H1 (cell line): ENCODE measurements at regions not wholly inside any gene's neighbourhood (a gene's known extent, or its start where the extent isn't known, plus 50 kb on each side); places are given as distances from the start of the nearest gene placed in this dataset.

Experiments used
- CEBPB ChIP-seq: IDR thresholded peaks from 2 replicates; pipeline ENCODE4 v1.6.1; 2012; ENCODE audit warnings: low read depth, low read length
- CHD7 ChIP-seq: fragments of 300-600 bp; sonication (generic); IDR thresholded peaks from 2 replicates; pipeline ENCODE4 v1.7.1; 2012; ENCODE audit warnings: low read length, moderate library complexity, mild to moderate bottlenecking, inconsistent platforms; ENCODE audit not compliant: insufficient replicate concordance
- KDM4A ChIP-seq: IDR thresholded peaks from one replicate; pipeline ENCODE4 v1.7.1; 2012; ENCODE audit warnings: low read depth, mild to moderate bottlenecking, moderate library complexity, low read length, inconsistent platforms; ENCODE audit not compliant: severe bottlenecking
- NANOG ChIP-seq: IDR thresholded peaks from 2 replicates; pipeline ENCODE4 v1.6.1; 2011; ENCODE audit warnings: low read length, low read depth, mild to moderate bottlenecking, inconsistent platforms; ENCODE audit not compliant: insufficient read depth, poor library complexity, severe bottlenecking
- RXRA ChIP-seq: IDR thresholded peaks from 2 replicates; pipeline ENCODE4 v1.6.1; 2011; ENCODE audit warnings: low read depth, mild to moderate bottlenecking, low read length, moderate library complexity; ENCODE audit not compliant: insufficient read depth
- SIN3A ChIP-seq, 2 experiments: IDR thresholded peaks in 1 of 2; conservative IDR thresholded peaks in 1 of 2; 2 replicates each; pipeline ENCODE4 v1.6.1; 2011 to 2012; ENCODE audit warnings: low read length in 2 of 2, improper control_type of control experiment in 1 of 2, low read depth in 1 of 2, mild to moderate bottlenecking in 1 of 2
- SP1 ChIP-seq: IDR thresholded peaks from 2 replicates; pipeline ENCODE4 v1.6.1; 2011; ENCODE audit warnings: low read depth, low read length
- TF ChIP-seq, protein P1 (sequence below): IDR thresholded peaks from 2 replicates; pipeline ENCODE4 v1.6.1; 2011; ENCODE audit warnings: low read depth, mild to moderate bottlenecking, low read length; ENCODE audit not compliant: insufficient read depth

DNA sequence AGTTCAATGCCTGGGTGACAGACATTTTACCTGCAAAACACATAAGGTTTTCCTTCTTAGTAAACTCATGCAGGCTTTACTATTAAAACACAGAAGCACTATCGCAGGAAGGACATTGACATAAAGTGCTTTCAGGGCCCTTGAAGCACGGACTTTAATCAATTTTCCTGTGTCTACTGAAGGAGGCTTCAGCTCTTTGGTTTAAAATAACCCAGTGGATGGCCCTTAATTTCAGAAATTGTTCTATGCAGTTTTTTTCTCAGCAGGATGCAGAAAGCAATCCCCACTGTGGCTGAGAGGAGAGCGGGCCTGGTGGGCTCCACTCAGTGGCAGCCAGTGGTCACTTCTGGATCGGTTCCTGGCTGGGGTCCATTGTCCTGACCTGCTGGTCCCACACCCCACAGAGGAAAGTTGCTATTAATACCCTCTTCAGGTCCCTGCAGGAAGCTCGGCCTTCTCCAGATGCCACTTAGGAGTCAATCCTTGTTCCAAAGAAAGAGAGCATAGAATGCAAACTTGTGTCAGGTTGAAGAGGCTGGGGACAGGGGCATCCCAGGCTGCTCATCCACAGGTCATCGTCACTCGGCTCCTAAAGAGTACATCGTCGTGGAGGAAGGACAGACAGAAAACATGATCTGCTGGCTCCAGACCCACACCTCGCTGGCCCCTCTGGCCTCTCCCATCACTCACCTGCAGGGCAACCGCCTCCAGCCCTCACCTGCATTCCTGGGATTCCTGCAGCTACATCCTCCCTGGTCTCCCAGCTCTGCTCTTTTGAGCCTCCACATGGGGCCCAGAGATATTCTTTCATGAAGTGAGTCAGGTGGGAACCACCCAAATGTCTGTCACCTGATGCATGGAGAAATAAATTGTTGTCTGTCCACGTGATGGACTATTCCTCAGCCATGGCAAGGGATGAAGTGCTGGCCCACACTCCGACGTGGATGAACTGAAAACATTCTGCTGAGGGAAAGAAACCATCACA is 153.1 kb downstream of the PSMG1 start (continued):
- no peak for TF ChIP-seq CHD7
- no peak for TF ChIP-seq NANOG
- TF ChIP-seq CEBPB, result no peak
- no peak for TF ChIP-seq RXRA
- no peak for TF ChIP-seq KDM4A
- TF ChIP-seq SP1, result peak; percentile 75
- TF ChIP-seq, protein P1, sequence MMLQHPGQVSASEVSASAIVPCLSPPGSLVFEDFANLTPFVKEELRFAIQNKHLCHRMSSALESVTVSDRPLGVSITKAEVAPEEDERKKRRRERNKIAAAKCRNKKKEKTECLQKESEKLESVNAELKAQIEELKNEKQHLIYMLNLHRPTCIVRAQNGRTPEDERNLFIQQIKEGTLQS, result peak; percentile 75
- TF ChIP-seq SIN3A (conservative IDR thresholded peaks at IDR 0.05 in 1 of 2, IDR thresholded peaks at IDR 0.05 in 1 of 2; ENCODE audit: low read depth in 1 of 2, low read length in 2 of 2), result 0 out of 4 replicates have a peak, but pooled peaks of 1 of the 2 experiments have one; percentile 40
